ENCODE measurements at regions not wholly inside any gene's neighbourhood (a gene's known extent, or its start where the extent isn't known, plus 50 kb on each side); places are given as distances from the start of the nearest gene placed in this dataset.

DNA sequence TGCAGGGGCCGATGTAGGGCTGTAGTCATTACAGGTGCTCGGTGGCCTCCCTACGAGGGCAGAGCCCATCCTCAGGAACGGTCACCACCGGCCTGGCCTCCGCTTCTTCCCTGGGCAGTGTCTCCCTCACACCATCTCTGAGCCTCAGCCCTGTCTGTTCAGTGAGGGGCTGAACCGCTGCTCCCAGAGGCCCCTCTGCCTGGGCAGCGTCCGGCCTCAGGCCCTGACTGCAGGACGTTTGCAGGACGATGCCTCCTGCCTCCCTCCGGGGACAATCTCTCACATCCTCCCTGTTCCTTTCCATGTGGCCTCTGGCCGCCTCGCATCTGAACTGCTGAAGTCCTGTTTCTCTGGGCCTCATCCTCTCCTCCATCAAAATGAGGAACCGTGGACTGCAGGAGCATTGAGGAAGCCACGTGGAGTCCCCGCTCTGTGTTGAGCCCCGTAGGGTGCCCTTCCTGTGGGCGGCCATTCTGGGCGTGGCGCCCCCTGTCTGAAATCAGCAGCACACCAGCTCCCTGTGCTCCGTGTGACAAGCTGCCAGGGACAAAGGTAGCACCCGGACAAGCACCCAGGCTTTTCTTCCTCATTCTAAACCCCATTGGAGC, 933.5 kb downstream of the BRD1 start:
- TF ChIP-seq, protein P1, sequence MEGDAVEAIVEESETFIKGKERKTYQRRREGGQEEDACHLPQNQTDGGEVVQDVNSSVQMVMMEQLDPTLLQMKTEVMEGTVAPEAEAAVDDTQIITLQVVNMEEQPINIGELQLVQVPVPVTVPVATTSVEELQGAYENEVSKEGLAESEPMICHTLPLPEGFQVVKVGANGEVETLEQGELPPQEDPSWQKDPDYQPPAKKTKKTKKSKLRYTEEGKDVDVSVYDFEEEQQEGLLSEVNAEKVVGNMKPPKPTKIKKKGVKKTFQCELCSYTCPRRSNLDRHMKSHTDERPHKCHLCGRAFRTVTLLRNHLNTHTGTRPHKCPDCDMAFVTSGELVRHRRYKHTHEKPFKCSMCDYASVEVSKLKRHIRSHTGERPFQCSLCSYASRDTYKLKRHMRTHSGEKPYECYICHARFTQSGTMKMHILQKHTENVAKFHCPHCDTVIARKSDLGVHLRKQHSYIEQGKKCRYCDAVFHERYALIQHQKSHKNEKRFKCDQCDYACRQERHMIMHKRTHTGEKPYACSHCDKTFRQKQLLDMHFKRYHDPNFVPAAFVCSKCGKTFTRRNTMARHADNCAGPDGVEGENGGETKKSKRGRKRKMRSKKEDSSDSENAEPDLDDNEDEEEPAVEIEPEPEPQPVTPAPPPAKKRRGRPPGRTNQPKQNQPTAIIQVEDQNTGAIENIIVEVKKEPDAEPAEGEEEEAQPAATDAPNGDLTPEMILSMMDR (IDR thresholded peaks at IDR 0.05) = no peak
- TF ChIP-seq POLR2AphosphoS5 (IDR thresholded peaks at IDR 0.05) = no peak
- no peak for TF ChIP-seq POLR2A (IDR thresholded peaks at IDR 0.05)
